Fibroblast of gingiva (primary cell): ENCODE measurements at regions not wholly inside any gene's neighbourhood (a gene's known extent, or its start where the extent isn't known, plus 50 kb on each side); places are given as distances from the start of the nearest gene placed in this dataset.
"Not testable (repeated sequence)": the region's sequence is repeated elsewhere in the genome, so short reads cannot be mapped to it uniquely, and the experiment has no call there.

Experiments
- DNase-seq: peaks from one replicate; pipeline ENCODE4 v3.0.0-alpha.2; 2011; ENCODE audit warnings: low read depth

DNA sequence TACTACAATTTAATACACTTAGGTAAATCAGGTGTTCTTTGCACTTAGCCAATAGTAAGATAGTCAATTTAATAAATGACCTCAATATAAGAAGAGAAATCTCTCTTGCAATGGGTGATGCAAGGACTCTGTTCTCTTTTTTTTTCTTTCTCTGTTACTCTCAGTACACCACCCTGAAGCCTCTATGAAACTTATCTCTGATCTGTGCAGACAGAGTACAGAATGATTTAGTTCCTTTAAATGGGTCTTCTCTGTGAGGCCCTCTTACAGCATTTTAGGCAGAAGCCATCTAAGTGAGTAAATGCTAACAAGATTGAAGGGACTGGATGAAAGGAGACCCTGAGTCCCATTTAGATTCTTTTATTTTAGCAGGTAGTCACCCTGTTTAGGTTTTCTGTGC lies 312.8 kb downstream of the RFPL4B start:
- no peak for DNase-seq

- DNase-seq: no peak
These were observed 313.5 kb downstream of the RFPL4B start for GRCh38 chr6:112660626-112661025.

GRCh38 chr6:112663698-112664097 lies 316.6 kb downstream of the RFPL4B start:
- DNase-seq: no peak

DNA sequence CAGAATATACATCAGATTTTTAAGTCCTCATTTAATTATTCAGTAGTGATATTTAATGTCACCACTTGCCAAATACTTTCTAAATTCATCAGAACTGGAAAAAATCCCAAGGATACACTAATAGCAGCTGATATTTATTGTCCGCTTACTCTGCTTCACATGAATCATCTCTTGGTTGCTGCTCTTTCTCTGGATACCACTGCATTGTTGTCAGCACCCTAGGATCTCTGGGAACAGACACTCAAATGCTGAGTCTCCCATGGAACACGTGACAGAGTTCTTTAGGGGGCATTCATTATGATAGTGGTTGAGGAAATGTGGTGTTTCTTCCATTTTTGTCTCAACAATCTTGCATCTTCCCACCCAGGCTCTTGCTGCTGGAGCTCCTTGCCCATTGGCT lies 318.0 kb downstream of the RFPL4B start:
- peak; percentile 59 for DNase-seq

GRCh38 chr6:112665815-112666214 lies 318.7 kb downstream of the RFPL4B start:
- DNase-seq: peak; percentile 31

GRCh38 chr6:112667427-112667826 lies 320.3 kb downstream of the RFPL4B start:
- DNase-seq: no peak

DNA sequence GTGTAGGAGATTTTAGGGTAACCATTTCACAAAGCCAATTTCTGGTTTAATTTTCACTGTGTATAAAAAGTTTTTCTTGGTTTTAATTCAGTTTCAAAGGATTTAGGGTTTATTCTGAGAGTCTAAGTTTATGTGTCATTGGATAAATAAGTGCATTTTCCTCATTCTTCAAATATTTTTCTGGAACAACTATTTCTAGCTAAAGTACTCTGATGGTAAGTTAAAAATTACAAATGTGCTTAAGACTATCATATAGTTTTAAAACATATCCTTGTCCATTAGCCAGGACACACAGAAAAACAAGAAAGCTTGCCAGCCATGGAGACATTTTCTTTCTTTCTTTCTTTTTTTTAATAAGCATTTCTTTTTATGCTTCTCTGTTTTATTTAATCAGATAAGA lies 333.0 kb downstream of the RFPL4B start:
- DNase-seq: no peak

- no peak for DNase-seq
These were observed 334.9 kb downstream of the RFPL4B start for GRCh38 chr6:112682071-112682470.

DNA sequence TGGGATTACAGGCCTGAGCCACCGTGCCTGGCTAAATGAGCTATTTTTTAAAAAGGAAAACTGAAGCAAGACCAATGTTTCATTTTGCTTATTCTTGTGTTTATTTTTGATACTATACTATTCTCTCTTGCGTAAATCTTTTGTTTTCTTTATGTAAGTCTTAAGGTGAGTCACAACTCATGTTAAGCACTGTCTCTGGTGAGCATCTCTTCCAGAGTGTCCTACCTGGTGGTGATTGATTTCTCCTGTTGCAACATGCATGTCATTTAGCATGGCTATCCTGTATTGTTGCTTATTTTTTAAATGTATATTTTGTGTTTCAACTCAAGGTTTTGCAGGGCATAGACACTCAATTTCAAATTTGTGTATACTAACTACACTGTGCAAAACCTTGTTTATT lies 336.0 kb downstream of the RFPL4B start:
- no peak for DNase-seq

GRCh38 chr6:112683926-112684325 lies 336.8 kb downstream of the RFPL4B start:
- DNase-seq: peak; percentile 90

DNA sequence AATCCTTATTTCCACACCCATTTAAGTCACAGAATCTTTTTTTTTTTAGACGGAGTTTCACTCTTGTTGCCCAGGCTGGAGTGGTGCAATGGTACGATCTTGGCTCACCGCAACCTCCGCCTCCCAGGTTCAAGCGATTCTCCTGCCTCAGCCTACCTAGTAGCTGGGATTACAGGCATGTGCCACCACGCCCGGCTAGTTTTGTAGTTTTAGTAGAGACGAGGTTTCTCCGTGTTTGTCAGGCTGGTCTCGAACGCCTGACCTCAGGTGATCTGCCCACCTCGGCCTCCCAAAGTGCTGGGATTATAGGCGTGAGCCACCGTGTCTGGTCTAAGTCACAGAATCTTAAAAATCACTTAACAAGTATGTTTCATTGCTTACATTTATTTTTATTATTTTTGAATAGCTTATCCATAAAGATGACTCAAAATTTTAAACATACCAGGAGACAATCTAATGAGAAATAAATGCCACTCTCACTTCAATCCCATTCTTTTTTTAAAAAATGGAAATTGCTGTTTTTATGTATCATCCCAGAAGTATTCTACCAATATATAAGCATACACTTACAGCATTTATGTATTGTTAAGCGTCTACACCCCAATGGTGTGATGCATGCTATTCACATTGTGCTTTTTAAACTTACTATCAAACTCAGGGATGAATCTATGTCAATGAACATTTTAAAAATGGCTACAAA lies 338.5 kb downstream of the RFPL4B start:
- DNase-seq: not testable (repeated sequence)

- not testable (repeated sequence) for DNase-seq
These were observed 341.5 kb downstream of the RFPL4B start for GRCh38 chr6:112688487-112689165.

DNA sequence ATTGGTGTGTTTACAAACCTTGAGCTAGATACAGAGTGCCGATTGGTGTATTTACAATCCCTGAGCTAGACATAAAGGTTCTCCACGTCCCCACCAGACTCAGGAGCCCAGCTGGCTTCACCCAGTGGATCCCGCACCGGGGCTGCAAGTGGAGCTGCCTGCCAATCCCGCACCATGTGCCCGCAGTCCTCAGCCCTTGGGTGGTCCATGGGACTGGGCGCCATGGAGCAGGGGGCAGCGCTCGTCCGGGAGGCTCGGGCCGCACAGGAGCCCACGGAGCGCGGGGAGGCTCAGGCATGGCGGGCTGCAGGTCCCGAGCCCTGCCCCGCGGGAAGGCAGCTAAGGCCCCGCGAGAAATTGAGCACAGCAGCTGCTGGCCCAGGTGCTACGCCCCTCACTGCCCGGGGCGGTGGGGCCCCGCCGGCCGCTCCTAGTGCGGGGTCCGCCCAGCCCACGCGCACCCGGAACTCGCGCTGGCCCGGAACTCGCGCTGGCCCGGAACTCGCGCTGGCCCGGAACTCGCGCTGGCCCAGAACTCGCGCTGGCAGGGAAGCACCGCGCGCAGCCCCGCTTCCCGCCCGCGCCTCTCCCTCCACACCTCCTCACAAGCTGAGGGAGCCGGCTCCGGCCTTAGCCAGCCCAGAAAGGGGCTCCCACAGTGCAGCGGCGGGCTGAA lies 342.2 kb downstream of the RFPL4B start:
- DNase-seq: not testable (repeated sequence)

- DNase-seq: peak; percentile 79
These were observed 343.5 kb downstream of the RFPL4B start for GRCh38 chr6:112690497-112691202.

- peak; percentile 94 for DNase-seq
These were observed 344.2 kb downstream of the RFPL4B start for GRCh38 chr6:112691289-112691688.

- no peak for DNase-seq
These were observed 347.9 kb downstream of the RFPL4B start for GRCh38 chr6:112695001-112695400.

DNA sequence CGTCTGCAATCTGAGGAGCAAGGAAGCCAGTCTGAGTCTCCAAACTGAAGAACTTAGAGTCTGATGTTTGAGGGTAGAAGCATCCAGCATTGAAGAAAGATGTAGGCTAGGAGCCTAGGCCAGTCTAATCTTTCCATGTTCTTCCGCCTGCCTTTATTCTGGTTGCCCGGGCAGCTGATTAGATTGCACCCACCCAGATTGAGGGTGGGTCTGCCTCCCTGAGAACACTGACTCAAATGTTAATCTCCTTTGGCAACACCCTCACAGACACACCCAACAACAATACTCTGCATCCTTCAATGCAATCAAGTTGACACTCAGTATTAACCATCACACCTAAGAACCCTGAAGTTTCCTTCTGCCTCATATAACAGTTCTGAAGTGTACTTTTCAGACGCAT lies 350.1 kb downstream of the RFPL4B start:
- DNase-seq: no peak

DNA sequence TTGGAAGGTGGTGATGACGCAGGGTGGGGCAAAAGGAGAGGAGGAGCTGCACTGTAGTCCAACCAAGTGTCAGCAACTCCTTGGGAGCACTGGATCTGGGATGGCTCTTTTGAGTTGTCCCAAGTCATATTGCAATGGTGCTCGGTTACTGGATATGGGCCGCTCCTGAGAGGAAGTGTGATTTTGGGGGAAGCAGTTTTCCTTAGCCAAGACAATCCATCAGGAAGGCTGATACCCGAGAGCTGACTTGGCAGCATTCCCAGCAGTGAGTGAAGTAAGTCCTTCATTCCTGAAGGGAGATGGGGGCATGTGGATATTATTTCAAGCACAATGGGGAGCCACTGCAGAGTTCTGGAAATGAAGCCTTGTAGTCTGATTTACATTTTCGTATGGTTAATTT lies 354.1 kb downstream of the RFPL4B start:
- DNase-seq: peak; percentile 16

DNA sequence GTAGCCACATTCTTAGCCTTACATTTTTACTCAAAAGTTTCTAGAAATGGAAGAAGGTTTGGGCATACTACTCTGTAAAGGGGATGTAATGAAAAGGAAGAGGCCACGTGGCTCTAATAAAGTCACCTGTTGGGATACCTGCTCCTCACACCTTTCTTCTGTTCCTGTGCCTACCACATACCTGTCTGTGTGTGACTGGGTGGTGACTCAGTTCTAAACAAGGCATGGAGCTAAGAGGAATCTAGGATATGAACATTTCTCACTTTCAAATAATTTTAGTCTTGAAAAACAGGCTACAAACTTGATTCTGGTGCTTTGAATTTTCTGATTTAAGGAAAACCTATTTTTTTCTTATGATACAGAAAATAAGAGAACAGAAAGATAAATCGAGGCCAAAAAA lies 363.6 kb downstream of the RFPL4B start:
- no peak for DNase-seq

DNA sequence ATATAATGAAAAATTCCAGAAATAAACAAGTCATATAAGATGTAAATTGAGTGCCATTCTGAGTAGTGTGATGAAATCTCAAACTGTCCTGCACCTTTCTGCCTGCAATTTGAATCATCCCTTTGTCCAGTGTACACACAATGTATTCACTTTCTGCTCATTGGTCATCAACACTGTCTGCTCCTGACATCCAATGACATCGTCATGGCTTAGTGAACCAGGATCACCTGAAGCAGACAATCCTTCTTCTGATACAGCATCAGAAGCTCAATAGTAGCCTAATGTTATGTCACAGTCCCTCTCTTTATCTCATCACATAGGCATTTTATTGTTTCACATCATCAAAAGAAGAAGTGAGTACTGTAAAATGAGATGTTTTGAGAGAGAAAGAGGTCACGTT lies 366.3 kb downstream of the RFPL4B start:
- DNase-seq: no peak

DNA sequence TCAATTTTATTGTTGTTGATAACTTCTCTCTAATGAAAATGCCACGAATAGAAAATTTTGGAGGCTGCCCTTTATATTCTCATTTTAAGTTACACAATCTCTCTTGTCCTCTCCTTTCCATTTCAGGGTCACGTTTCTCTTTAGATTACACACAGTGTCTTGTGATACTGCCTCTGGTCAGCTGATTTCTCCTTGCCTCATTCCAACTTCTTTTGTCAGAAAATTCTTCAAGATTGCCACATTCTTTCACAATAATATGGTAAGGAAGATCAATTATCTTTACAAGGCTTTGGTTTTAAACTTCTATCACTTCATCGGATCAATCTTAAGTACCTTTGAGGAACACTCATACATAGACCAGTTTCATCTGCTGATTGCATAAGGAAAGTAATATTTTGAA lies 370.3 kb downstream of the RFPL4B start:
- peak; percentile 78 for DNase-seq

DNA sequence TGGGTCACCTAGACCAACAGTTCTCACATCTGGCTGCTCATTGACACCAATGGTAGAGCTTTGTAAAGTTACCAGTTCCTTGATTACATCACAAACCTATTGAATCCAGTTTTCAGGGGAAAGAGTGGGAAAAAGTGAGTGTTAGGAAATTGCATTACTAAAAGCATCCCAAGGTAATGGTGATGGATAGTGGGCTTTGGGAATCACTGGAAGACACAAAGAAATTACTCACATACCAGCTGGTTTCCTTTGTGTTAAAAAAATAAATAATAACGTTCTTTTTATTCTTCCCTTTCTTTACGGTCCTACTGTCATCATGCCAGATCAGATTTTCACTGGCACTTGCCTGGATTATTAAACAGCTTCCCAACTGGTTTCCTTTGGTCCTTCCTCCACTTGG lies 370.7 kb downstream of the RFPL4B start:
- DNase-seq: no peak
